ENCODE measurements at regions not wholly inside any gene's neighbourhood (a gene's known extent, or its start where the extent isn't known, plus 50 kb on each side); places are given as distances from the start of the nearest gene placed in this dataset.

- TF ChIP-seq CTCF (IDR thresholded peaks at IDR 0.05) = no peak
- TF ChIP-seq POLR2AphosphoS5 (IDR thresholded peaks at IDR 0.05; ENCODE audit: low read depth, low read length) = no peak
- TF ChIP-seq TCF7L2 (IDR thresholded peaks at IDR 0.05; ENCODE audit: low read depth, low read length) = no peak
- no peak for TF ChIP-seq REST (IDR thresholded peaks at IDR 0.05; ENCODE audit: insufficient read depth in 1 of 2, low read depth in 2 of 2, low read length in 1 of 2)
Measured at GRCh38 chr10:4063717-4064116, 278.7 kb upstream of the KLF6 start.

Measured in Panc1 (cell line).